ENCODE measurements at regions not wholly inside any gene's neighbourhood (a gene's known extent, or its start where the extent isn't known, plus 50 kb on each side); places are given as distances from the start of the nearest gene placed in this dataset.

DNA sequence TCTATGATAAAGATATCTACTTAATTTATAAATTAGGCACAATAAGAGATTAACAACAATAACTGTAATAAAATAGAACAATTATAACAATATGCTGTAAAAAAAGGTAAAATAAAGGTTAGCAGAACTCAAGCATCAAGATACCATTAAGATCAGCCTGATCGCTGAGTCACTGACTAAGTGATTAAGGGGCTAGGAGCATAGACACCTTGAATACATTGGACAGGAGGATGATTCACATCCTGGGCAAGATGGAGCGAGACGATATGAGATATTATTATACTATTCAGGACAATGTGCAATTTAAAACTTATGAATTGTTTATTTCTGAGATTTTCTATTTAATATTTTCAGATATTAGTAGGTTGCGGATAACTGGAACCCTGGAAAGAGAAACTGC is 1277.8 kb upstream of the ZEB2 start:
- TF ChIP-seq CTCF (conservative IDR thresholded peaks at IDR 0.05; ENCODE audit: low read depth, low read length) (no peak), EZH2 (IDR thresholded peaks at IDR 0.05; ENCODE audit: borderline replicate concordance, low read depth, low read length, poor library complexity, severe bottlenecking) (no peak)
